ENCODE measurements at regions not wholly inside any gene's neighbourhood (a gene's known extent, or its start where the extent isn't known, plus 50 kb on each side); places are given as distances from the start of the nearest gene placed in this dataset.

- no peak overlapping the region for H3K4me3 ChIP-seq (ENCODE audit: low read depth, low read length)
- no peak for TF ChIP-seq CTCF (IDR thresholded peaks at IDR 0.05; ENCODE audit: low read depth, low read length, missing control alignments)
- no peak for DNase-seq (ENCODE audit: low read depth)
These were observed 175.0 kb downstream of the FOXD2 start for GRCh38 chr1:47612819-47613218.

- DNase-seq (ENCODE audit: low read depth), result no peak
- no peak for TF ChIP-seq CTCF (IDR thresholded peaks at IDR 0.05; ENCODE audit: low read depth, low read length, missing control alignments)
- no peak overlapping the region for H3K4me3 ChIP-seq (ENCODE audit: low read depth, low read length)
These were observed 178.2 kb downstream of the FOXD2 start for GRCh38 chr1:47616036-47616435.

- no peak for DNase-seq (ENCODE audit: low read depth)
- no peak overlapping the region for H3K4me3 ChIP-seq (ENCODE audit: low read depth, low read length)
- TF ChIP-seq CTCF (IDR thresholded peaks at IDR 0.05; ENCODE audit: low read depth, low read length, missing control alignments), result no peak
These were observed 179.1 kb downstream of the FOXD2 start for GRCh38 chr1:47616906-47617305.

GRCh38 chr1:47617381-47618221 lies 179.8 kb downstream of the FOXD2 start:
- TF ChIP-seq CTCF (IDR thresholded peaks at IDR 0.05; ENCODE audit: low read depth, low read length, missing control alignments), result no peak
- H3K4me3 ChIP-seq (ENCODE audit: low read depth, low read length), result no peak overlapping the region
- no peak for DNase-seq (ENCODE audit: low read depth)

- no peak overlapping the region for H3K4me3 ChIP-seq (ENCODE audit: low read depth, low read length)
- TF ChIP-seq CTCF (IDR thresholded peaks at IDR 0.05; ENCODE audit: low read depth, low read length, missing control alignments), result no peak
These were observed 180.4 kb downstream of the FOXD2 start for GRCh38 chr1:47618222-47618720.

GRCh38 chr1:47618830-47619229 lies 181.0 kb downstream of the FOXD2 start:
- DNase-seq (ENCODE audit: low read depth), result no peak
- TF ChIP-seq CTCF (IDR thresholded peaks at IDR 0.05; ENCODE audit: low read depth, low read length, missing control alignments), result no peak
- no peak overlapping the region for H3K4me3 ChIP-seq (ENCODE audit: low read depth, low read length)

More at GRCh38 chr1:47618222-47618720, 180.4 kb downstream of the FOXD2 start:
- DNase-seq (ENCODE audit: low read depth), result no peak

- TF ChIP-seq CTCF (IDR thresholded peaks at IDR 0.05; ENCODE audit: low read depth, low read length, missing control alignments), result no peak
- DNase-seq (ENCODE audit: low read depth), result no peak
- no peak overlapping the region for H3K4me3 ChIP-seq (ENCODE audit: low read depth, low read length)
These were observed 183.6 kb downstream of the FOXD2 start for GRCh38 chr1:47621483-47621882.

Data from GM12864 (cell line).